Body of pancreas (tissue), 4 donors: ENCODE measurements at regions not wholly inside any gene's neighbourhood (a gene's known extent, or its start where the extent isn't known, plus 50 kb on each side); places are given as distances from the start of the nearest gene placed in this dataset.

Experiments used
- POLR2A ChIP-seq, 3 donors: fragments of 450-650 bp; IDR thresholded peaks; one replicate each; pipeline ENCODE4 v1.6.1; 2016; ENCODE audit warnings: antibody characterized with exemption in 3 of 3, mild to moderate bottlenecking in 2 of 3
- TF ChIP-seq, protein P1 (sequence below), 7 experiments: fragments of 450-650 bp in 4 of 7; fragments of 200-600 bp in 3 of 7; sonication (generic) in 3 of 7; IDR thresholded peaks; one replicate each; pipeline ENCODE4 v1.5.1; 2016 to 2019; ENCODE audit warnings: antibody characterized with exemption in 7 of 7

DNA sequence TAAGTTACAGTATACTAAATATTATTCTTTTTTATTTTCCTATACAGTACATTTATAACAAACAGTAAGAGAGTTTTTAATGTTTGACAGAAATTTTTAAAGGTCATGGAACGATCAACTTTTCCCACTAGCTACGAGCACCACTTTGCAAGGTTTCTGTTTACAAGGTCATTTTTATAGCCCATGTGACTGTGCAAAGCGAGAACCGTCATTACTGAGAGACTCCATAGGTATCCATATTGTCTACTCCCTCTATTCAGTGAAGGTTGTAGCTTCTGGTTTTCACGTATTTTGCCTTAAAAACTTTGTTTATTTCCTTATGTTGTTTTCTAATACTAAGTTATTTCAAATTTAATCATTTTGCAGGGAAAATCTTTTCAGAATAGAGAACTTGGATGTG is 186.3 kb upstream of the RGMB start:
- TF ChIP-seq, protein P1, sequence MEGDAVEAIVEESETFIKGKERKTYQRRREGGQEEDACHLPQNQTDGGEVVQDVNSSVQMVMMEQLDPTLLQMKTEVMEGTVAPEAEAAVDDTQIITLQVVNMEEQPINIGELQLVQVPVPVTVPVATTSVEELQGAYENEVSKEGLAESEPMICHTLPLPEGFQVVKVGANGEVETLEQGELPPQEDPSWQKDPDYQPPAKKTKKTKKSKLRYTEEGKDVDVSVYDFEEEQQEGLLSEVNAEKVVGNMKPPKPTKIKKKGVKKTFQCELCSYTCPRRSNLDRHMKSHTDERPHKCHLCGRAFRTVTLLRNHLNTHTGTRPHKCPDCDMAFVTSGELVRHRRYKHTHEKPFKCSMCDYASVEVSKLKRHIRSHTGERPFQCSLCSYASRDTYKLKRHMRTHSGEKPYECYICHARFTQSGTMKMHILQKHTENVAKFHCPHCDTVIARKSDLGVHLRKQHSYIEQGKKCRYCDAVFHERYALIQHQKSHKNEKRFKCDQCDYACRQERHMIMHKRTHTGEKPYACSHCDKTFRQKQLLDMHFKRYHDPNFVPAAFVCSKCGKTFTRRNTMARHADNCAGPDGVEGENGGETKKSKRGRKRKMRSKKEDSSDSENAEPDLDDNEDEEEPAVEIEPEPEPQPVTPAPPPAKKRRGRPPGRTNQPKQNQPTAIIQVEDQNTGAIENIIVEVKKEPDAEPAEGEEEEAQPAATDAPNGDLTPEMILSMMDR (IDR thresholded peaks at IDR 0.05) = no peak
- no peak for TF ChIP-seq POLR2A (IDR thresholded peaks at IDR 0.05)
